Upper lobe of left lung (tissue), 4 donors: ENCODE measurements at regions not wholly inside any gene's neighbourhood (a gene's known extent, or its start where the extent isn't known, plus 50 kb on each side); places are given as distances from the start of the nearest gene placed in this dataset.

Source experiments
- CTCF ChIP-seq, 6 experiments: fragments of 450-650 bp in 4 of 6; fragments of 200-600 bp in 2 of 6; sonication (generic) in 2 of 6; IDR thresholded peaks; one replicate each; pipeline ENCODE4 v1.5.1; 2016 to 2019; ENCODE audit warnings: antibody characterized with exemption in 6 of 6
- EP300 ChIP-seq, 4 donors: sonication (generic); formaldehyde crosslinking; IDR thresholded peaks; one replicate each; pipeline ENCODE4 v1.5.1; 2017; ENCODE audit warnings: antibody characterized with exemption in 4 of 4, control low read depth in 2 of 4

GRCh38 chr1:58883037-58883887 is 99.4 kb upstream of the JUN start:
- TF ChIP-seq CTCF (IDR thresholded peaks at IDR 0.05) (peak in 1 of 6 experiments; percentile 11), EP300 (IDR thresholded peaks at IDR 0.05) (peak in 2 of 4 donors; percentile 84 to 94)
